HCT116 (cell line): ENCODE measurements at regions not wholly inside any gene's neighbourhood (a gene's known extent, or its start where the extent isn't known, plus 50 kb on each side); places are given as distances from the start of the nearest gene placed in this dataset.

Experiments
- CEBPB ChIP-seq: IDR thresholded peaks from 2 replicates; pipeline ENCODE4 v1.6.1; 2012; ENCODE audit warnings: low read depth
- EGR1 ChIP-seq: IDR thresholded peaks from 2 replicates; pipeline ENCODE4 v1.6.1; 2012; ENCODE audit warnings: low read depth
- EZH2 ChIP-seq: fragments of 200-600 bp; sonication (generic); IDR thresholded peaks from 2 replicates; pipeline ENCODE4 v1.6.1; 2017; ENCODE audit warnings: antibody characterized with exemption, mixed run types
- EZH2phosphoT487 ChIP-seq: fragments of 200-600 bp; IDR thresholded peaks from 2 replicates; pipeline ENCODE4 v1.6.1; 2018; ENCODE audit warnings: antibody characterized with exemption, borderline replicate concordance
- POLR2A ChIP-seq: IDR thresholded peaks from 2 replicates; pipeline ENCODE4 v1.7.0; 2011; ENCODE audit warnings: borderline replicate concordance; ENCODE audit not compliant: insufficient read depth, insufficient read length; ENCODE audit errors: extremely low read depth
- POLR2AphosphoS5 ChIP-seq: IDR thresholded peaks from 2 replicates; pipeline ENCODE4 v1.6.1; 2011; ENCODE audit warnings: mild to moderate bottlenecking, low read depth, low read length, moderate library complexity
- SIN3A ChIP-seq: IDR thresholded peaks from 2 replicates; pipeline ENCODE4 v1.6.1; 2012; ENCODE audit warnings: low read depth
- YY1 ChIP-seq: IDR thresholded peaks from 2 replicates; pipeline ENCODE4 v1.6.1; 2011; ENCODE audit warnings: low read length, low read depth, moderate library complexity, mild to moderate bottlenecking; ENCODE audit not compliant: insufficient replicate concordance; ENCODE audit errors: extremely low read depth
- ZFX ChIP-seq: fragments of 450-650 bp; IDR thresholded peaks from 2 replicates; pipeline ENCODE4 v1.6.1; 2017
- ZNF274 ChIP-seq: fragments of 200-500 bp; sonication (Bioruptor generic); IDR thresholded peaks from 2 replicates; pipeline ENCODE4 v1.6.1; 2014; ENCODE audit warnings: mild to moderate bottlenecking, low read depth, low read length, inconsistent platforms
- TF ChIP-seq, protein P1 (sequence below), 3 experiments: fragments of 200-600 bp in 1 of 3; sonication (generic) in 1 of 3; IDR thresholded peaks in 2 of 3; conservative IDR thresholded peaks in 1 of 3; 2 replicates each; pipeline ENCODE4 v1.5.1; 2012 to 2017; ENCODE audit warnings: low read depth in 2 of 3, low read length in 2 of 3, antibody characterized with exemption in 1 of 3, borderline replicate concordance in 1 of 3, control low read depth in 1 of 3, mild to moderate bottlenecking in 1 of 3, mixed read lengths in 1 of 3, mixed run types in 1 of 3, moderate library complexity in 1 of 3; ENCODE audit not compliant: insufficient read depth in 1 of 3
- TF ChIP-seq, protein P2 (sequence below): IDR thresholded peaks from 2 replicates; pipeline ENCODE4 v1.6.1; 2012; ENCODE audit warnings: low read depth
- TF ChIP-seq, protein P3 (sequence below): IDR thresholded peaks from 2 replicates; pipeline ENCODE4 v1.6.1; 2012

GRCh38 chr7:135845415-135846075, 96.9 kb upstream of the FAM180A start:
- TF ChIP-seq, protein P1, sequence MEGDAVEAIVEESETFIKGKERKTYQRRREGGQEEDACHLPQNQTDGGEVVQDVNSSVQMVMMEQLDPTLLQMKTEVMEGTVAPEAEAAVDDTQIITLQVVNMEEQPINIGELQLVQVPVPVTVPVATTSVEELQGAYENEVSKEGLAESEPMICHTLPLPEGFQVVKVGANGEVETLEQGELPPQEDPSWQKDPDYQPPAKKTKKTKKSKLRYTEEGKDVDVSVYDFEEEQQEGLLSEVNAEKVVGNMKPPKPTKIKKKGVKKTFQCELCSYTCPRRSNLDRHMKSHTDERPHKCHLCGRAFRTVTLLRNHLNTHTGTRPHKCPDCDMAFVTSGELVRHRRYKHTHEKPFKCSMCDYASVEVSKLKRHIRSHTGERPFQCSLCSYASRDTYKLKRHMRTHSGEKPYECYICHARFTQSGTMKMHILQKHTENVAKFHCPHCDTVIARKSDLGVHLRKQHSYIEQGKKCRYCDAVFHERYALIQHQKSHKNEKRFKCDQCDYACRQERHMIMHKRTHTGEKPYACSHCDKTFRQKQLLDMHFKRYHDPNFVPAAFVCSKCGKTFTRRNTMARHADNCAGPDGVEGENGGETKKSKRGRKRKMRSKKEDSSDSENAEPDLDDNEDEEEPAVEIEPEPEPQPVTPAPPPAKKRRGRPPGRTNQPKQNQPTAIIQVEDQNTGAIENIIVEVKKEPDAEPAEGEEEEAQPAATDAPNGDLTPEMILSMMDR (IDR thresholded peaks at IDR 0.05 in 2 of 3, conservative IDR thresholded peaks at IDR 0.05 in 1 of 3; ENCODE audit: borderline replicate concordance in 1 of 3, insufficient read depth in 1 of 3, low read depth in 2 of 3, low read length in 2 of 3) = no peak
- TF ChIP-seq CEBPB = no peak
- TF ChIP-seq, protein P2, sequence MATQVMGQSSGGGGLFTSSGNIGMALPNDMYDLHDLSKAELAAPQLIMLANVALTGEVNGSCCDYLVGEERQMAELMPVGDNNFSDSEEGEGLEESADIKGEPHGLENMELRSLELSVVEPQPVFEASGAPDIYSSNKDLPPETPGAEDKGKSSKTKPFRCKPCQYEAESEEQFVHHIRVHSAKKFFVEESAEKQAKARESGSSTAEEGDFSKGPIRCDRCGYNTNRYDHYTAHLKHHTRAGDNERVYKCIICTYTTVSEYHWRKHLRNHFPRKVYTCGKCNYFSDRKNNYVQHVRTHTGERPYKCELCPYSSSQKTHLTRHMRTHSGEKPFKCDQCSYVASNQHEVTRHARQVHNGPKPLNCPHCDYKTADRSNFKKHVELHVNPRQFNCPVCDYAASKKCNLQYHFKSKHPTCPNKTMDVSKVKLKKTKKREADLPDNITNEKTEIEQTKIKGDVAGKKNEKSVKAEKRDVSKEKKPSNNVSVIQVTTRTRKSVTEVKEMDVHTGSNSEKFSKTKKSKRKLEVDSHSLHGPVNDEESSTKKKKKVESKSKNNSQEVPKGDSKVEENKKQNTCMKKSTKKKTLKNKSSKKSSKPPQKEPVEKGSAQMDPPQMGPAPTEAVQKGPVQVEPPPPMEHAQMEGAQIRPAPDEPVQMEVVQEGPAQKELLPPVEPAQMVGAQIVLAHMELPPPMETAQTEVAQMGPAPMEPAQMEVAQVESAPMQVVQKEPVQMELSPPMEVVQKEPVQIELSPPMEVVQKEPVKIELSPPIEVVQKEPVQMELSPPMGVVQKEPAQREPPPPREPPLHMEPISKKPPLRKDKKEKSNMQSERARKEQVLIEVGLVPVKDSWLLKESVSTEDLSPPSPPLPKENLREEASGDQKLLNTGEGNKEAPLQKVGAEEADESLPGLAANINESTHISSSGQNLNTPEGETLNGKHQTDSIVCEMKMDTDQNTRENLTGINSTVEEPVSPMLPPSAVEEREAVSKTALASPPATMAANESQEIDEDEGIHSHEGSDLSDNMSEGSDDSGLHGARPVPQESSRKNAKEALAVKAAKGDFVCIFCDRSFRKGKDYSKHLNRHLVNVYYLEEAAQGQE = no peak
- no peak for TF ChIP-seq POLR2AphosphoS5
- TF ChIP-seq ZNF274 = no peak
- no peak for TF ChIP-seq EZH2
- TF ChIP-seq EZH2phosphoT487 = no peak
- TF ChIP-seq SIN3A = no peak
- TF ChIP-seq POLR2A = no peak
- TF ChIP-seq, protein P3, sequence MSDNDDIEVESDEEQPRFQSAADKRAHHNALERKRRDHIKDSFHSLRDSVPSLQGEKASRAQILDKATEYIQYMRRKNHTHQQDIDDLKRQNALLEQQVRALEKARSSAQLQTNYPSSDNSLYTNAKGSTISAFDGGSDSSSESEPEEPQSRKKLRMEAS = no peak
- TF ChIP-seq ZFX = no peak
- no peak for TF ChIP-seq YY1
- TF ChIP-seq EGR1 = no peak
